ENCODE measurements at regions not wholly inside any gene's neighbourhood (a gene's known extent, or its start where the extent isn't known, plus 50 kb on each side); places are given as distances from the start of the nearest gene placed in this dataset.

GRCh38 chr14:101369194-101369915 is 191.9 kb upstream of the DIO3 start:
- intact Hi-C loops (cut with DNase I): no loop called here
- ATAC-seq (no peak), DNase-seq (ENCODE audit: low spot score) (no peak)

DNA sequence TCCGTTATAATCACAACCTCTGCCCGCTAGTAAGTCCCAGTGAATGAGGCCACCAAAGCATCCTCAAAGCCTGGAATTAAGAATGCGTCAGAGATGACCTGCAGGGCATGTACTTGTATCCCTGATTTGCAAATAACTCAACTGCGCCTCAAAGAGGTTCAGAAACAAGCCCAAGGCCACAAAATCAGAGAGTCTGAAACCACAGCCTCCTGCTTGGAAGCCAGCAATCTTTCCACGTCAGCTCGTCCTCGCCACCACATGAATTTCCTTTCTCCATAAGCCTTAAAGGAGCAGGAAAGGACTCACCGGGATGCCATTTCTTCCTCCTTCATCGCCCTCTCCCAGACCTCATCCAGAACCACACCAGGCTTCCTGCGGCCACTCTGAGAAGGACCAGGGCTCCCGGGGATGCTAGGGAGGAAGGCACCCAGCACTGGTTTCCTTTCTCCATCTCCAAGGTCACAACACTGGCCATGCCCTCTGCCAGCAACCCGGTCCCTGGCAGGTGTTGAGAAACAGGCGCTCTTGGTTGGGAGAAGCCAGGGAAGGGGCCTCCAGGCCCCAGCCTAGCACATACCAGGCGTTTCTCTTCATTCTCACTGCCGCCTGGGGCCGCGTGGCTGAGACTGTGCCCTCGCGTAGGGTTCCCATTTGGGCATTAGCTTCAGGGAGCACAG is 191.2 kb upstream of the DIO3 start:
- ATAC-seq (no peak), DNase-seq (ENCODE audit: low spot score) (no peak)
- intact Hi-C loops (cut with DNase I): no loop called here

GRCh38 chr14:101370593-101371569 is 190.4 kb upstream of the DIO3 start:
- DNase-seq (ENCODE audit: low spot score) (no peak), ATAC-seq (no peak)
- intact Hi-C loops (cut with DNase I): no loop called here

GRCh38 chr14:101371799-101372793 is 189.2 kb upstream of the DIO3 start:
- DNase-seq (ENCODE audit: low spot score) (no peak), ATAC-seq (no peak)
- intact Hi-C loops (cut with DNase I): no loop called here

DNA sequence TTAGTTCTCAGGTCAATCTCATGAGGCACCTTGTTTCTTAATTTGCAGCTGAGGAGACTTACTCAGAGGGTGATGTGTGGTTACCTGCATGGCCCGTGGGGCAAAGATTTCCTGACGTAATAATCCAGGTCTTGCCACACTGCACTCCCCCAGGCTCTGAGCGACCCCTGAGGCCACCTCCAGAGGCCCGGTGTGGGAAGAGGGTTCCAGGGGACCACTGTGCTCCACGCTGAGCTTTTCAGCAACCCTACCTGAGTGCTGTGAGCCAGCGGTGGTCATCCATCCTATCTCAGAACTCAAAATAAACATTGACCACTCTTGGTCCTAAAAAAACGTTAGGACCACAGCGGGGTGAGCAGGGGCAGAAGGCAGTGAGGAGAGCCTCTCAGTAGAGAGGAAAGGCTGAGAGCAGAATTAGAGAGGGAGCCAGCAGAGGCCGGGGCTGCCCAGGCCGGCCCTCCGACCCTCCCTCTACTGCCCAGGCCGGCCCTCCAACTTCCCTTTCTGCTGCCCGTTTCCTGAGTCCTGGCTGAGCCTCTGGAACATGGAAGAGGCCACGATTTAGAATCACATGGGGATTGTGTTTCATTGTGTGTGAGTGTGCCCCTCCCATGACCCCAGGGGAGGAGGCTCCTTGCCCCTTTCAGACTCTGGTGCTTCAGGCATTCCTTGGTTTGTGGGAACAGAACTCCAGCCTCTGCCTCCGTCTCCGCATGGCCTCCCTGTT is 188.2 kb upstream of the DIO3 start:
- ATAC-seq (no peak), DNase-seq (ENCODE audit: low spot score) (no peak)
- intact Hi-C loops (cut with DNase I): no loop called here

GRCh38 chr14:101373690-101374295 is 187.5 kb upstream of the DIO3 start:
- intact Hi-C loops (cut with DNase I): no loop called here
- no peak for DNase-seq (ENCODE audit: low spot score)

DNA sequence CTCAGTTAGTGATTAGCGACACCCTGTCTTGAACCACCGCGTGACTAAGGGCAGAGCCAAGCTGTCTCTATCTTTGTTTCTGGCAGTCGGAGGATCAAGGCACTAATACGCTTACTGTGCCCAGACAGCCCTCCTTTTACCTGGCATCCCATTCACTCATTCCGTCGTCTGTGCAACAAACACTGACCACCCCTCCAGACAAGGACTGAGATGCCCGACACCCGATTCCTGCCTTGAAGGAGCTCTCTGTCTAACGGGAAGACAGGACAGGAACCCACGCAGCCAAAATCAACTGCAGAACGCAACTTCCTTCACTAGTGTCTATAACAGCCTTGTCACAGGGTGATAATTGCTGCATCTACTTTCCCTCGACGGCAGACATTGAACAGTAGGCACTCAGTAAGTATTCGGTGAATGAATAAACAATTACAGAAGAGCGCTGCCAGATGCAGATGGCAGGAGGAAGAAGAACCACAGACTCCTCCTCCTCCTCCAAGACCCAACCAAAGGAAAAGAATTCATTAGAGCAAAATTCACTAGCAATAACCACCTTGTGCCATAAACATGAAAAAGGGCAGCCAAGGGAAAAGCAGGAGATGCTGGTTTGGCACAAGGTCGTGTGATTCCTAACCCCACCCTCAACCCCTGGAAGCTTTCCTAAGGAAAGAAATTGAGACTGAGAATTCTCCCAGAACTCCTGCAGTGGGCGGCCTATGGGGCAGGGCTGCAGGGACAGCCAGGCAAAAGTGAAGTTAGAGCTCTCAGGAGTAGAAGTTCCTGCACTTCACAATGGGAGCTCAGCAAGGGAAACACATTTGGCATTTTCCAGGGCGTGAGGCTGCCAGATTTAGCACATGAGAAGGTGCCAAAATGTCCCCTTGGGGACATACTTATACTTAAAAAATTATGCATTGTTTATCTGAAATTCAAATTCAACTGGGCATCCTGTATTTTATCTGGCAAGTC is 186.6 kb upstream of the DIO3 start:
- intact Hi-C loops (cut with DNase I): no loop called here
- ATAC-seq (no peak), DNase-seq (ENCODE audit: low spot score) (no peak)

More at GRCh38 chr14:101373690-101374295, 187.5 kb upstream of the DIO3 start:
- no peak for ATAC-seq

- intact Hi-C loops (cut with DNase I): no loop called here
- no peak for ATAC-seq
- DNase-seq (ENCODE audit: low spot score): no peak
These were observed 184.2 kb upstream of the DIO3 start for GRCh38 chr14:101377069-101377468.

GRCh38 chr14:101379842-101380241 is 181.5 kb upstream of the DIO3 start:
- intact Hi-C loops (cut with DNase I): no loop called here
- ATAC-seq (no peak), DNase-seq (ENCODE audit: low spot score) (no peak)

- DNase-seq (ENCODE audit: low spot score): no peak
- intact Hi-C loops (cut with DNase I): no loop called here
- no peak for ATAC-seq
These were observed 180.8 kb upstream of the DIO3 start for GRCh38 chr14:101380512-101380911.

DNA sequence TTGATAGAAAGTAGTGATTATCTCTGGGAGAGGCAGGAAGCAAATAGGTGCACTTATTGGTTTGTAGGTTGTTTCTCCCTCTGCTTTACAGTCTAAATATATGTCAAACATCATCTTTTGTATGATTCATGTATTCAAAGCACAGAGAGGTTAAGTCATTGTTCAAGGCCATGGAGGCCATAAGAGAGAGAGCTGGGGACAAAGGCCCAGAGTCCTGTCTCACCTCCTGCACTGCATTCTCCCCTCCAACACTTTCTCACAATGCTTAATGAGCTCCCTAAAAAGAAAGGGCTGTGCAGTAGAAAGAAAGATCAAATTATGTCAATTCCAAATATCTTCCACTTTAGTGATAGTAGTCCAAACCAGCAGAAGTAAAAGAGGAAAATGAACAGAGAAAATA is 180.4 kb upstream of the DIO3 start:
- intact Hi-C loops (cut with DNase I): no loop called here
- ATAC-seq: no peak
- DNase-seq (ENCODE audit: low spot score): no peak

- intact Hi-C loops (cut with DNase I): no loop called here
- DNase-seq (ENCODE audit: low spot score): no peak
- ATAC-seq: no peak
These were observed 177.5 kb upstream of the DIO3 start for GRCh38 chr14:101383737-101384338.

DNA sequence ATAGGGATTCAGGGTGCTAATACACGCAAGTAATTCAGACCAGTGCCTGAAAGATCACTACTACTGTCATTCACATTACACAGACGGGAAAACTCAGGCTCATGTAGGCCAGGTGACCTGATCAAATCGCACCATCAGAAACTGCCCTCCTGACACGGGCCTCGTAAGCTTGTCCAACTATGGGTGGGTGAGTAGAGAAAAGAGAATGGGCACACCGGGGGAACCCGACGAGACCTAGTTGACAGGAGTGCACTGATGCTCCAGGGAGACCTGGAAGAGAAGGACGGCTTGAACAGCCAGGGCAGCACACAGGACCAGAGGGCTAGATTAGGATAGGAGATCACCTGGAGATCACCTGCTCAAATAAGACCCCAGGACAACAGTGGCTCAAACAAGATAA is 166.9 kb upstream of the DIO3 start:
- DNase-seq (ENCODE audit: low spot score) (no peak), ATAC-seq (no peak)
- intact Hi-C loops (cut with DNase I): no loop called here

DNA sequence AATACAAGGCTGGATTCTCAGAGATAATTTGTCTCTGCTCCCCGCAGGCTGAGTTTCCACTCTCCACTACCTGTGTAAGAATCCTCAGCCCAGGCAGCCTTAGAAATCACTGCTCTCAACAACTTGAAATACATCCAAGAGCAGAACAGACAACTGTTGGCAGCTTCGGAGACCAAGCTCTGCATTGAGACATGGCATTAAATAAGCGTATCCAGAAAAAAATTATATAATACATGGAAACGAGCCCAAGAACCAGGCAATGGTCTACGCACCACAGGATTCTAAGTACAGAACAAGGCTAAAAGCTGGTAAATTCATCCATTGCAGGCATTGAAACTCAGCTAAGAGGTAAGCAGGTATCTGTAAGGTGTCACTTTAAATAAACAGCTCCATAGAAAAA is 165.5 kb upstream of the DIO3 start:
- DNase-seq (ENCODE audit: low spot score) (no peak), ATAC-seq (no peak)
- intact Hi-C loops (cut with DNase I): no loop called here

DNA sequence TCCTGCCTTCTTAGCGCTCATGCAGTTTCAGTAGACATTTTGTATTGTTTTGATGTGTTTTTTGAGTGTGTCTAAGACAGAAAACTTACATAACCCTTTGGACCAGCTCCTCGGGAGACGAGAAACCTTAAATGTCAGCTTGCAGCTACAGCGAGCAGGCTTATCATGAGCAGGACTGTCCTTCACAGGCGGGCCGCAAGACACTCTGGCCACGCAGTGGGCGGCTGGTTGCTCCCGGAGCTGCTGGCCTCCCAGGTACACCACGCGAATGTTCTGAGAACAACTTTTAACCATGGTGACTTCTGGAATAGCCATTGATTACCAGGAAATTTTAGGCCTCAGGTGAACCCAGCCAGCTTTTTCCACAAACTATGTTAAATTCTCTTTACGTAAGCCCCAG is 164.1 kb upstream of the DIO3 start:
- intact Hi-C loops (cut with DNase I): no loop called here
- ATAC-seq (no peak), DNase-seq (ENCODE audit: low spot score) (no peak)

GRCh38 chr14:101398011-101398410 is 163.3 kb upstream of the DIO3 start:
- ATAC-seq (no peak), DNase-seq (ENCODE audit: low spot score) (no peak)
- intact Hi-C loops (cut with DNase I): no loop called here
